ENCODE measurements at regions not wholly inside any gene's neighbourhood (a gene's known extent, or its start where the extent isn't known, plus 50 kb on each side); places are given as distances from the start of the nearest gene placed in this dataset.
"Not testable (repeated sequence)": the region's sequence is repeated elsewhere in the genome, so short reads cannot be mapped to it uniquely, and the experiment has no call there.

DNA sequence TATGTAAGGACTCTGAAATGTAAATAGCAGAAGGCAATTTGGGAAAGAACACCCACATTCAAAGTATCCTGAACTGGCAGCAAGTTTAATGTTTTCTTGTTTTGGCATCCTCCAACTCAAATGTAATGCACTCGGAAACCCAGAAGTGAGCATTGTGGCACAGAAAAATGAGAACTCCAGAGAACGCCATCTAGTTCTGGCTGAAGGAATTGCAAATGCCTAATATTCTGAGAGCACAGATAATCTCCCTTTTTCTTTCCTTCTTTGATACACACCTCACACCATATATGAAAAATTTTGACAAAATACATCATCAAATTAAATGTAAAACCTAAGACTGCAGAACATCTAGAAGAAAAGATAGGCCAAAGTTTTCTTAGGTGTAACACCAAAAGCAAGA, 52.1 kb downstream of the PWWP3B start:
- DNase-seq (ENCODE audit: low spot score), result no peak

DNA sequence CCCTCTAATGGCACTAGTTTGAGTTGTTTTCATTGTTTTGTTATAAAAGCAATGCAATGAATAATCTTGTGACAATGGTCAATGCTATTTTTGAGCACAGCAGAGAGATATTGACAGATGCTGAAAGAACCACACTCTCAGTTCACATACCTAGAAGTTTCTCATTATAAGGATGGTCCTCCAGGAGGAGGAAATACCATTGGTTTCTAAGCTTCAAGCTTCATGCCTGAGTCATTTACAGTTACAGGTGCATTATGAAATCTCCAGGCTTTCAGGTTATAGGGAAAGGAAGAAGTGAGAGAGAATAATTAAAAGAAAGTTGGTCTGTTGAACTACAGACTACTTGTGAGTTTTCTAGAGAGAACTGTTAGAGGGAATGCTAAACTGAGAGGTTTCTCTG, 75.3 kb downstream of the PWWP3B start:
- DNase-seq (ENCODE audit: low spot score), result no peak

DNA sequence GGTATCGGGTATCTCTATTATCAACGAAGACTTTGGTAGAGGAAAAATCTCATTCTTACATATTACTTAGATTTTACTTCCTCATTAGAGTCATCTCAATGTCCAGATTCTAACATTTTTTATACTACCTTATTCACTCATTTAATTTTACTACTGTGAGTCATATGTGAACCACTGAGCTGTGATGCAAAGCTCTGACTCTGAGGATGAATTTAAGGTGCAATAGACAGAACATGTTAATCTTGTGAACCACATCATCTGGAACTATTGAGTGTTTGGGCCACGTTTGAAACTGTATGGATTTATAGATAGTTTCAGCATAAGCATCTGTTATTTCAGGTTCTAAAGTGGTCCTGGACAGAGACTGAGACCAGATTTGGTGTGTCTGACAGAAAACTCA, 78.4 kb downstream of the PWWP3B start:
- DNase-seq (ENCODE audit: low spot score), result no peak

DNA sequence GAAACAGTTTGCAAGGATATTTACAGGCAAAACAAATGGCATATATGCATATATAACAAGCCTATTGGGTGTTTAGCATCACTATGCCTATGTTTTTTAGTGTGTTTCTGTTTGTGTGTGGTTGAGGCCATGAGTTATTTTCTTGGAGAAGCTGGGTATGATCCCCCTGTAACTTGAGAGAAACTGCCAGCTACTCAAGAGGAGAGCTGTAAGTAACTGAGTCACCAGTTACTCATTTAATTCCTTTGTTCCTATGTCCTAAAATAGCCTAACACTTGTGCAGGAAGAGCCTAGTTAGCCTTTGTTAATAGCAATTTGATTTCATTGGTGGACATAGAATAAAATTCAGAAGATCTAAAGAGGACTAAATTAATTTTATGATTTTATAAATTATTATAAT, 79.1 kb downstream of the PWWP3B start:
- DNase-seq (ENCODE audit: low spot score), result peak; percentile 31

DNA sequence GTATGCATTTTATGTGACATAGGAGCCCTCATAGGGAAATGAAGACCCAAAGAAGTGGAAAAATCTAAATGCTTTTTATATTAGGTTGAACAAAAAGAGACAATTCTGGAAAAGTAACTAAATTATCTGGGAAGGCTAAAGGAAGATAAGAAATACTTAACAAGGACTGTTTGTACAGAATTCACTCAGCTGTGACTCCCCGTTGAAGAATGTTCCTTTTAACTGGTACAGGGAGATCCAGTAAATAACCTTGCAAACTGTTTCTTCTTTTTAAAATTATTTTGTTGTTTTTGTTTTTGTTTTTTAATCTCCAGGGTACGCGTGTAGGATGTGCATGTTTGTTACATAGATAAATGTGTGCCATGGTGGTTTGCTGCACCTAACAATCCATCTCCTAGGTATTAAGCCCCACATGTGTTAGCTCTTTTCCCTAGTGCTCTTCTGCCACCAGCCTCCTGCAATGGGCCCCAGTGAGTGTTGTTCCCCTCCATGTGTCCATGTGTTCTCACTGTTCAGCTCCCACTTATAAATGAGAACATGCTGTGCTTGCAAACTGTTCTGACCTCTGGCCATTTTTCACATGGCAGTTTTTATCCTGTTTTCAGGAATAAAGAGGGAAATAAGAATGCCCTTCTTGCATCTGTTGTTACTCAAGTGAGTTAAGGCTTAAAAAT, 81.7 kb downstream of the PWWP3B start:
- no peak for DNase-seq (ENCODE audit: low spot score)

DNA sequence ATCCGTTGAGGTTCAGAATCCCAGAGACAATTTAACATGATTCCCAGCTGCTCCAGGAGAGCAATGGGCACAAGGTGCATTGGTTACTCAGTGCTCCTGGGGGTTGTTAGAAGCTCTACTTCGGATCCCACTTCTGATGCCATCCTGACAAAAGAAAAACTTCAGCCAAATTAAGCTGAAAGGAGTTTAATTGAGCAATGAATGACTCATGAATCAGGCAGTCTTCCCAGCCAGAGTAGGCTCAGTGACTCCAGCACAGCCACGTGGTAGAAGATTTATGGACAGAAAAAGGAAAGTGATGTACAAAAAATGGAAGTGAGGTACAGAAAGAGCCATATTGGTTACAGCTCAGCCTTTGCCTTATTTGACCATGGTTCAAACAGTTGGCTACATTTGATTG, 95.7 kb downstream of the PWWP3B start:
- no peak for DNase-seq (ENCODE audit: low spot score)

DNA sequence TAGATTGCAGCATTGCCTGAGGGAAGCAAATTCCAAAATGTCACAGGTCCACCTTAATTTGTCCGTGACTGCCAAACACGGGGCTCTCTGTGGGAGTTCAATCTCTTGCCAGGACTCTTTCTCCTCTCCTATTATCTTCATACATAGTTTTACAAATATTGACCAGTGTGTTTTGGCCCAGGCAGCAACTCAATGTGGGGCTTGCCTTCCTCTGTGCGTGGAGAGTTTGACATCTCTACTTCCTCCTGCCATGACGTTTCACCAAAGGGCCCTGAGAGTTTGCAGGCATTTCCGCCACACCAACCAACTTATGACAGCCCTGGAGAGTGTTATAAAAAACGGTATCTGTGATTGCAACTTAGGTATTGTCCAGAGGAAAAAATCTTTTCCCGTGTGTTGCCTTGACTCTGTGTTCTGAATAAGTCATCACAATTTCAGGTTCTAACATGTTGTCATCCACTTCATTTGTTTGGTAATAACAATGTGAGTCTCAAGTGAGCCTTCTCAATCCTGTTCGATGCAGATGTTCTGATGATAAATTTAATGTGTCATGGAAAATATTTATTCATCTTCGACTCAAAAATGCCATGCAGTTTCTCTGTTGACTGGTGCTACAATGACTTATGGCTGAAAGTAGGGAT, 106.0 kb downstream of the PWWP3B start:
- DNase-seq (ENCODE audit: low spot score), result not testable (repeated sequence)

DNA sequence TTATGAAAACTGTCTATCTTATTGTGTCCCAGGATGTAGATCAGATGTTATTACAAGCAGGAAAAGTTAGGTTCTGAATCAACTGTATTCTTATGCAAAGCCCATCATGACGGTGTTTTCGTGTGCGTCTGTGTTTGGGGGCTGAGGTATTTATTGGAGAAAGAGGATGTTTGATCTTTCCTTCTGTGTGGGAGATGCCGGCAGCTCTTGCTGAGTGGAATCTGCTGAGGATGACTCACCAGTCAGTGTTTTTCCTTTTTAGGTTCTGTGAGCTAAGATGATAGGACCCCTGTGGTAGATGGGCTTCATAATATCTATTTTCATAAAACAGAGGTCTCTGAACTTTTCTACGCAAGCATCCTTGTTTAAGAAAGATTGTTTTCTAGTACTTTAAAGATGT, 107.1 kb downstream of the PWWP3B start:
- not testable (repeated sequence) for DNase-seq (ENCODE audit: low spot score)

DNA sequence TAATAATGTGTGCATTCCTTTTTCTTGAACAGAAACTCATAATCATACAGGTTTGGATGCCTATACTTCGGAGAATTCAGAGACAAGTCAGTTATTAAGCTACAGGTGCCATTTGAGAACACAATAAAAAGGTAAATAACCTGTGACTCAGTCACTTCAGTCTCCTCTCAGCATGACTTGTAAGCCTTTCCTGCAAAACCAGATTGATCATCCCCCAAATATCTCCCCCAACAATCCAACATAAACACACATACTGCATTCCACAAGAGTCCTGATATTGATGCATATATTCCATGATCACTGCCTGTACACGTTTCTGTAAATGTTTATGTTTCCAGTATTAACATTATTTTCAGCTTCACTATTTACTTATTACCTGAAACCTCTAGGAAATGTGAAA, 110.8 kb downstream of the PWWP3B start:
- no peak for DNase-seq (ENCODE audit: low spot score)

DNA sequence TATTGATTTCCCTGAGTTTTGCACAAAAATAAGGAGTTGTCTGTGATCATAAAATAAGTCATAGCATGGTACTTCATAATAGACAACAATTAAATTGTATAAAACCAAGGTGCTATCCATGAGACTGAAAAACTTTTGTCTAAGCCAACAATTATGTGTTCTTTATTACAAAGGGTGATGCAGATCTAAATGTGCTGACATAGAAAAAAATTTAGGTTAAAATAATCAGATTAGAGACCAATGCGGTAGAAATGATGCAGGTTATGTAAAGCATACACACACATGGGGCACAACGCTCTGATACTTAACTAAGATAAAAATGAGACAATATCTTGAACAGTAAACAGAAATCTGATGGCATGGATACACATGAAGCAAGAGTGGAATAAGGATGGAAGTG, 113.3 kb downstream of the PWWP3B start:
- DNase-seq (ENCODE audit: low spot score), result no peak

DNA sequence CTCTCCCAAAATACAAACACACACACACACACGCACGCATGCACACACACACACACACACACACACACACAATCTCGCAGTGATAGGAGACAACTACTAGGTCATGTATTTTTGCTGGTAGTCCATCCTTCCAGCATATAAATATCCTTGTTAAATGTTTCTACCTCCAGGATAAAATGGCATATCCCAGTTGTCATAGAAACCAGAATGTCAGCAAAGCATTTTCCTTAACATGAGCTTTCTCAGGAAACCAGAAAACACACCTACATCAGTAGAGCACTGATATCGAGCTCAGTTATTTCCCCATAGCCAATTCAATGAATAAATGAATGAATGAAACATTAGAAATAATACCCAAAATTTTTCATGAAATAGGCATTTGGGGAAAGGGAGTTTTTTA, 115.7 kb downstream of the PWWP3B start:
- no peak for DNase-seq (ENCODE audit: low spot score)

DNA sequence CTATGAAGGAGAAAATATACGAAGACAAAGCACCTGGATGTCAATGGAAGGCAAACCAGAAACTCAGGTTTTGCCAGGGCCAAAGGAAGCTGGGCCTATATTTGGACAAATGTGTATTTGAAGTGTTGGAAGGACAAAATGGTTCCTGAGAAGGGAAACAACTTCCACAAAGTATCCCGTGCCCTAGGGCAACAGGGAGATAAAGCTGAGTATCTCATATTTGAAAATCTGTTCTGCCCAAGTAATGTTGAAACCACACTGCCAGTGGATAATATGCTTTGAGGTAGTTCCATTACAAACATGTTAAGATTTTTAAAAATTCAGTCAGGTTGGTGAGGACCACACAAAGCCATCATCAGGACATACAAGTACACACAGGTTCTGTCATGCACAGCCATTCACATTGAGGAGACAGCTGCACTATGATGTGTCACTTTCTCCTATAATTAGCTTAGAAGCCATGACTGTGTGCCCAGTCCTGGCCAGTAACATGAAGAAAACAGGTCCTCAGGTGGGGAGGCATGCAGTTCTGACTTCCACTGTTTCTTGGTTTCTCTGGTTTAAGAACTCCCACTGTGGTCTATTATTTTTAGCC, 116.4 kb downstream of the PWWP3B start:
- DNase-seq (ENCODE audit: low spot score), result no peak

DNA sequence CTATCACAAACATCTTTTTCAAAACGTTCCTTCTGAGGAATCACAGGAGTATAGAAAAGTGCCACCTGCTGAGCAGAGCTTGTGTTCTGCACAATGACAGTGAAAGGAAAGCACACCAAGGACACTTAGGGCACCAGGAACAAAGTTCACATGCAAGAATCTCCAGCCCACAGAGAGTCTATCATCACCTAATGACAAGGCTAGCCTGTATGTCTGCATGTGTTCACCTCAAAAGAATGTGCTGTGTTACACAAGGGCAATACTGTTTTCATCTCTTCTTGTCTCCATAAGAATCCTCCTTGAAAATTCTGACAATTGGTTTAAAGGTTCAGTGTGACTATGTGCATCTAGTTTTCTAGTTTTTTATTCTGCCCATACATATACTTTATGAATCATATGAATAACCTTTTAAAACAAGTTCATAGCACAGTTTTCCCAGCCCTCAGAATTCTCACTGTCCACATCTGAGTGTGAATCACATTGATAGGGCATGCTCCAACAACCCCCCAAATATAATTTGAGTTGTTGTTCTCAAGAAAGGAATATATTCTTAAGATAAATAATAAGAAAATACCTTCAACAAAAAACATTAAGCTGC, 118.0 kb downstream of the PWWP3B start:
- no peak for DNase-seq (ENCODE audit: low spot score)

DNA sequence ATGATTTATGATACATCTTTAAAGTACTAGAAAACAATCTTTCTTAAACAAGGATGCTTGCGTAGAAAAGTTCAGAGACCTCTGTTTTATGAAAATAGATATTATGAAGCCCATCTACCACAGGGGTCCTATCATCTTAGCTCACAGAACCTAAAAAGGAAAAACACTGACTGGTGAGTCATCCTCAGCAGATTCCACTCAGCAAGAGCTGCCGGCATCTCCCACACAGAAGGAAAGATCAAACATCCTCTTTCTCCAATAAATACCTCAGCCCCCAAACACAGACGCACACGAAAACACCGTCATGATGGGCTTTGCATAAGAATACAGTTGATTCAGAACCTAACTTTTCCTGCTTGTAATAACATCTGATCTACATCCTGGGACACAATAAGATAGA, 122.7 kb downstream of the PWWP3B start:
- DNase-seq (ENCODE audit: low spot score), result not testable (repeated sequence)

DNA sequence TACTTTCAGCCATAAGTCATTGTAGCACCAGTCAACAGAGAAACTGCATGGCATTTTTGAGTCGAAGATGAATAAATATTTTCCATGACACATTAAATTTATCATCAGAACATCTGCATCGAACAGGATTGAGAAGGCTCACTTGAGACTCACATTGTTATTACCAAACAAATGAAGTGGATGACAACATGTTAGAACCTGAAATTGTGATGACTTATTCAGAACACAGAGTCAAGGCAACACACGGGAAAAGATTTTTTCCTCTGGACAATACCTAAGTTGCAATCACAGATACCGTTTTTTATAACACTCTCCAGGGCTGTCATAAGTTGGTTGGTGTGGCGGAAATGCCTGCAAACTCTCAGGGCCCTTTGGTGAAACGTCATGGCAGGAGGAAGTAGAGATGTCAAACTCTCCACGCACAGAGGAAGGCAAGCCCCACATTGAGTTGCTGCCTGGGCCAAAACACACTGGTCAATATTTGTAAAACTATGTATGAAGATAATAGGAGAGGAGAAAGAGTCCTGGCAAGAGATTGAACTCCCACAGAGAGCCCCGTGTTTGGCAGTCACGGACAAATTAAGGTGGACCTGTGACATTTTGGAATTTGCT, 123.8 kb downstream of the PWWP3B start:
- not testable (repeated sequence) for DNase-seq (ENCODE audit: low spot score)

DNA sequence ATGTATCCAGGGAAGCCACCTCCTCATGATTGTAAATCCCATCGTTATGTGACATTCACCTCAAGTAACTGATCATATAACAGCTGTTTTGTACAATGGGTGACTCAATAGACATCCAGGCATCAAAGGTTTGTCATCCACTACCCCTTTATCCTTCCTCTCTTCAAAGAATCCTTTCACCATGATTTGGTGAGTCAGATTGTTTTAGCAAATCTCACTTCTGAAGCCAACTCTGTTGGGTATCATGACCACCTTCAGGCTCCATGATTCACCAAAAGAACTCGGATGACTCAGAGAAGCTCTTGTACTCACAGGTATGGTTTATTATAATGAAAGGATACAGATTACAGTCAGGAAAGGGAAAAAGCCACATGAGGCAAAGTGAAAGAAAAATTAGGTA, 132.1 kb downstream of the PWWP3B start:
- no peak for DNase-seq (ENCODE audit: low spot score)

DNA sequence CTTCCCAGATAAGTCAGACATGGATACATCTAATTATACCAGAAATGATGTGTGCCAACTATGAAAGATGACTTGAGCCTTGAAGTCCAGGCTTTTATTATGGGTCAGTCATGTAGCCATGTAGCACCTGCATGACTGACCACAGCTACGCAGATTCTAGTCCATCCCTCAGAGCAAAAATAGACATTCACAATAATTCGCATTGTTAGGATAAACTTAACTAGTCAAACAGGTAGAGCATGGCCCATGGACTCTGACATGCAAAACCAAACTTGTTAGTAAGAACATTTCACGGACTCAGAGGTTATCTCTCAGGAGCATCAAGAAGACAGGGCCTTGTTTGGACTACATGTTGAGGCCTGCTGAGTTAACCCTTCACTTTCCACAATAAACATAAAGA, 132.6 kb downstream of the PWWP3B start:
- no peak for DNase-seq (ENCODE audit: low spot score)

DNA sequence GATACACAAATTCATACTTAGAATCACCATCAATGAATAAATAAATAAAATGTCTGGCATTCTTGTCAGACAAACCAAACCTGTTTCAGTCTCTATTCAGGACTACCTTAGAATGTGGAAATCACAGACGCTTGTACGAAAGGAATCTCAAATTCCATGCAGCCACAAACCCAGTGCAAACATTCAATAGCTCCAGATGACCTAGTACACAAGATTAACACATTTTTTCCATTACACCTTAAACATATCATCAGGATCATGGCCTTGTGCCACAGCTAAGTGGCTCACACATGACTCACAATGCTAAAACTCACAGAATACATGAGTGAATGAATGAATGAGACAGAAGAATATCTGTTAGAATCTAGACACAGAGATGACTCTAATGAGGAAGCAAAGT, 134.2 kb downstream of the PWWP3B start:
- no peak for DNase-seq (ENCODE audit: low spot score)

DNA sequence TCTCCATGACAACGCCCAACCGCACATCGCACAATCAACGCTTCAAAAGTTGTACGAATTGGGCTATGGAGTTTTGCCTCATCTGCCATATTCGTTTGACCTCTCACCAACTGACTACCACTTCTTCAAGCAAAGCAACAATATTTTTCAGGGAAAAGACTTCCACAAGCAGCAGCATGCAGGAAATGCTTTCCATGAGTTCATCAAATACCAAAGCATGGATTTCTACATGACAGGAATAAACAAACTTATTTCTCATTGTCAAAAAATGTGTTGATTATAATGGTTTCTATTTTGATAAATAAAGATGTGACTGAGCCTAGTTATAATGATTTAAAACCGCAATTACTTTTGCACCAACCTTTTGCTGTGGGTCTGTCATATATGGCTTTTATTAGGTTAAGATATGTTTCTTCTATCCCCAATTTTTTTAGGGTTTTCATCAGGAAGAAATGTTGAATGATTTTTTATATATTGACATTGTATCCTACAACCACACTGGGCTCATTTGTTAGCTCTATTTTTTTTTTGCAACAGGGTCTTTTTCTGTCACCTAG, 138.4 kb downstream of the PWWP3B start:
- no peak for DNase-seq (ENCODE audit: low spot score)

DNA sequence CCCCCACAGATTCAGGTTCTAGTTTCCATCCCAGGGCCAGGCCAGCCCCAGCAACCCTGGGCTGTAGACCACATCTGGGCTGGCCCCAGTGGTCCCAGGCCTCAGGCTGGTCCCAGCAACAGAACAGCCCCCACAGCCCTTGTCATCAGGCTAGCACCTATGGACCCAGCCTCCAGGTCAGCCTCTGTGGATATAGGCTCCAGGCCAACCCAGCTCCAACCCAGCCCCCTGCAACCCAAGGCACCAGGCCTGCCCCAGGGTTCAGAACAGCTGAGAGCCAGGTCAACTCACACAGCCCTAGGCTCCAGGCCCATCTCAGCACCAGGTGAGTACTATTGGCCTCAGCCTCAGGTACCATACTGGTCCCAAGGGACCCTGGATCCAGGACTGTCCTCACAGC, 155.3 kb downstream of the PWWP3B start:
- DNase-seq (ENCODE audit: low spot score), result no peak

DNA sequence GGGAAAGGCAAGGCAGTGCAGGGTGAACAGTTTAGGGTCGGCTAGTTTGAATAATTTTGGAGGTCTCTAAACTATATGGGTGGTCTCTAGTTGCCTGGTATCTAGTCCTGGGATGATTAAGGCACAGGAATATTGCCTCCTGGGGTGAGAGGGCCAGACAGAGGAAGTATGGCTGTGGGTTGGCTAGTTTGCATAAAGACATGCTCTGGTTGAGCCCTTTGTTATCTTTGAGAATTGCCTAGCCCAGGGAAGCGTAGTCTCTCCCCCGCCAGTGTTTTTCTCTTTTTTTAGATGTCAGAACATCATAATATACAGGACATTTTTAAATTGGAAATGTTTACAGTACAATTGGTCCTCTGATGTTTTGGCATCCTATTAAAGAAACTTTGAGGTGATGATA, 163.5 kb downstream of the PWWP3B start:
- DNase-seq (ENCODE audit: low spot score), result no peak

DNA sequence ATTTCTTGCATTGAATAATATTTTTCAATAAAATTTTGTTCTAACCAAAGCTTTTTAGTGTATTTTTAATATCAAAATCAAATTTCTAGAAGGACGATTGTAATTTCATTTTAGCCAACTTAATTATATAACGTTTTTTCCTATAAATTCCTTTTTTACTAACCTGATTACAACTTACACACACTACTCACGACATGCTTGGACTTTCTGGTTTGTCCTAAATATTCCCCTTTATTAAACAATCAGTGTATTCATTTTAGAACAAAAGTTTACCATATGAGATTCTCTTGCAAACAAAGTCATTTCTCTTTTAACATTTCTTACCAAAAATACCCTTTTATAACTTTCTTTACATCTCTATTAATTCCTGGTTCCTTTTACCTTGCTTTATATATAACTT, 173.7 kb downstream of the PWWP3B start:
- DNase-seq (ENCODE audit: low spot score), result no peak

DNA sequence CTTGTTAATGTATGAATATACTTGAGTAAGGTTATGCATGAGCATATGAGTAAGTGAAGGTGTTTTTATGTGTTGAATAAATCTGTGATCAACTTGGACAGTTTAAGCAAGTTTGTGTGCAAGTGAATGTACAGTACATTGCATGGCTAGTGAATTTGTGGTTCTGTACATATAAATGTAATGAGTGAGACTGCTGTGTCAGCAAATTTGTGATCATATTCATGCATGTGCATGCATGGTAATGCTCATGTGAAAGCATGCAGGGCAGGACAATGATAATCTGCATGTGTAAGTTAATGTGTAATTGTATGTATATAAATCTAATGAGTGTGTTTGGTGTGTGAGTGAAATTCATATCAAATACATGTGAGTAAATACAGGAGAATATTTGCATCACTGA, 188.5 kb downstream of the PWWP3B start:
- no peak for DNase-seq (ENCODE audit: low spot score)

Measured in kidney capillary endothelial cell (primary cell).